ENCODE measurements at regions not wholly inside any gene's neighbourhood (a gene's known extent, or its start where the extent isn't known, plus 50 kb on each side); places are given as distances from the start of the nearest gene placed in this dataset.

DNA sequence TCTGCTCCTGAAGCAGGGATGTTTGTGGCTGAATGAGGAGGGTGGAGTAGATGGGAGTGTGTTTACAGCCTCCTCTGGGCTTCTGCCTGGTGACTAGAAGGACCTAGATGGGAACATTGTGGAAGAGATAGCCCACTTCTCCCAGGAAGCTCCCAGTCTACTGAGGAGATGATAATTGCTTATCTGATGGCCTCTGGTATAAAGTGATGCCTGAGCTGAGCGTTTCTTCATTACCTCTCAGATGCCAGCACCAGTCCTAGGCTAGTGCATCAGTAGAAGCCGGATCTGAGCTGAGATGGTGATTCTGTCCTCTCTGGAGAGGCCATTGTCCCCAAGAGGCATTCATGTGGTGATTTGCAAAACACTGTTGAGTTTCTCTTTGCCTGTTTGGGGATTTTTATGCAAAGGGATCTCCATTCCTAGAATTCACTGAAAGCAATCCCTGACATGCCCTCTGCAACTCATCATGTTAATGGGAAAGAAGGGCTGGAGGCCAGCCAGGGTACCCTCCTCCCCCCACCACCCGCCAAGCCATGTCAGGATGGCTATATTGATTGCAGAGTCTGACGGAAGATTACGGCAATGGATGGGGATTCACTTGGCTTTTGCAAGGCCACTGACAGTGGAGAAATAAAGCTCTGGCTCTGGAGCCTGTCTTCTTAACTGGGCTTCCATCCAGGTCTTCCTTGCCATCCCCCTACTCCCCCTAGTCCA, 166.4 kb upstream of the ROPN1 start:
- H3K27ac ChIP-seq (replicated peaks): no peak overlapping the region

DNA sequence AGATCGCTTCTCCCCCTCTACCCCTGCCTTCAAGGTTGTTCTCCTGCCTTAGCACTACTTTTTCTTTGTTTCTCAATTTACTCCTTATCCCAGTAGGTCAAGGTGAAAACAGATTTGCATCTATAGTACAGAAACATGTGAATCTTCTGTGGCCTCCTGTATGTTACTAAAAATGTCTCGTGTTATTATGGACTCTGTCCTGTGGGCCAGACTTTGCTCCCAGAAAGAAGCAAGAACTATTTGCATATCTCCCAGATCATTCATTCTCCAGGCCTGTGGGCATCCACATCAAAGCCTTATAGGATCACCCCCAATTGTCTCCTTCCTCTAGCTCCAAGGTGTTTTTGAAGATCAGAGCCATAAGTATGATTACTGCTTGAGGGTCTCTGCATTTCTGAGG, 169.5 kb upstream of the ROPN1 start:
- no peak for DNase-seq (ENCODE audit: low read depth in 1 of 2, low spot score in 1 of 2)
- no peak overlapping the region for H3K4me3 ChIP-seq (replicated peaks; ENCODE audit: insufficient read depth, low read length)
- no peak for TF ChIP-seq POLR2AphosphoS5 (IDR thresholded peaks at IDR 0.05; ENCODE audit: low read depth)
- TF ChIP-seq SPI1 (IDR thresholded peaks at IDR 0.05; ENCODE audit: borderline replicate concordance, low read depth): no peak
- TF ChIP-seq, protein P1, sequence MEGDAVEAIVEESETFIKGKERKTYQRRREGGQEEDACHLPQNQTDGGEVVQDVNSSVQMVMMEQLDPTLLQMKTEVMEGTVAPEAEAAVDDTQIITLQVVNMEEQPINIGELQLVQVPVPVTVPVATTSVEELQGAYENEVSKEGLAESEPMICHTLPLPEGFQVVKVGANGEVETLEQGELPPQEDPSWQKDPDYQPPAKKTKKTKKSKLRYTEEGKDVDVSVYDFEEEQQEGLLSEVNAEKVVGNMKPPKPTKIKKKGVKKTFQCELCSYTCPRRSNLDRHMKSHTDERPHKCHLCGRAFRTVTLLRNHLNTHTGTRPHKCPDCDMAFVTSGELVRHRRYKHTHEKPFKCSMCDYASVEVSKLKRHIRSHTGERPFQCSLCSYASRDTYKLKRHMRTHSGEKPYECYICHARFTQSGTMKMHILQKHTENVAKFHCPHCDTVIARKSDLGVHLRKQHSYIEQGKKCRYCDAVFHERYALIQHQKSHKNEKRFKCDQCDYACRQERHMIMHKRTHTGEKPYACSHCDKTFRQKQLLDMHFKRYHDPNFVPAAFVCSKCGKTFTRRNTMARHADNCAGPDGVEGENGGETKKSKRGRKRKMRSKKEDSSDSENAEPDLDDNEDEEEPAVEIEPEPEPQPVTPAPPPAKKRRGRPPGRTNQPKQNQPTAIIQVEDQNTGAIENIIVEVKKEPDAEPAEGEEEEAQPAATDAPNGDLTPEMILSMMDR (IDR thresholded peaks at IDR 0.05; ENCODE audit: insufficient read depth, low read length): no peak
- TF ChIP-seq GABPA (IDR thresholded peaks at IDR 0.05; ENCODE audit: low read depth): no peak
- TF ChIP-seq, protein P2, sequence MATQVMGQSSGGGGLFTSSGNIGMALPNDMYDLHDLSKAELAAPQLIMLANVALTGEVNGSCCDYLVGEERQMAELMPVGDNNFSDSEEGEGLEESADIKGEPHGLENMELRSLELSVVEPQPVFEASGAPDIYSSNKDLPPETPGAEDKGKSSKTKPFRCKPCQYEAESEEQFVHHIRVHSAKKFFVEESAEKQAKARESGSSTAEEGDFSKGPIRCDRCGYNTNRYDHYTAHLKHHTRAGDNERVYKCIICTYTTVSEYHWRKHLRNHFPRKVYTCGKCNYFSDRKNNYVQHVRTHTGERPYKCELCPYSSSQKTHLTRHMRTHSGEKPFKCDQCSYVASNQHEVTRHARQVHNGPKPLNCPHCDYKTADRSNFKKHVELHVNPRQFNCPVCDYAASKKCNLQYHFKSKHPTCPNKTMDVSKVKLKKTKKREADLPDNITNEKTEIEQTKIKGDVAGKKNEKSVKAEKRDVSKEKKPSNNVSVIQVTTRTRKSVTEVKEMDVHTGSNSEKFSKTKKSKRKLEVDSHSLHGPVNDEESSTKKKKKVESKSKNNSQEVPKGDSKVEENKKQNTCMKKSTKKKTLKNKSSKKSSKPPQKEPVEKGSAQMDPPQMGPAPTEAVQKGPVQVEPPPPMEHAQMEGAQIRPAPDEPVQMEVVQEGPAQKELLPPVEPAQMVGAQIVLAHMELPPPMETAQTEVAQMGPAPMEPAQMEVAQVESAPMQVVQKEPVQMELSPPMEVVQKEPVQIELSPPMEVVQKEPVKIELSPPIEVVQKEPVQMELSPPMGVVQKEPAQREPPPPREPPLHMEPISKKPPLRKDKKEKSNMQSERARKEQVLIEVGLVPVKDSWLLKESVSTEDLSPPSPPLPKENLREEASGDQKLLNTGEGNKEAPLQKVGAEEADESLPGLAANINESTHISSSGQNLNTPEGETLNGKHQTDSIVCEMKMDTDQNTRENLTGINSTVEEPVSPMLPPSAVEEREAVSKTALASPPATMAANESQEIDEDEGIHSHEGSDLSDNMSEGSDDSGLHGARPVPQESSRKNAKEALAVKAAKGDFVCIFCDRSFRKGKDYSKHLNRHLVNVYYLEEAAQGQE (IDR thresholded peaks at IDR 0.05; ENCODE audit: insufficient replicate concordance, low read depth): no peak
- H3K27me3 ChIP-seq (ENCODE audit: insufficient read depth, poor library complexity, severe bottlenecking): no peaks in the 10 kb centered on the region
- H3K27ac ChIP-seq (replicated peaks): no peak overlapping the region

More for the DNA sequence above, 166.4 kb upstream of the ROPN1 start:
- no peak for DNase-seq (ENCODE audit: low read depth in 1 of 2, low spot score in 1 of 2)
- no peak overlapping the region for H3K4me3 ChIP-seq (replicated peaks; ENCODE audit: insufficient read depth, low read length)
- TF ChIP-seq, protein P2 (IDR thresholded peaks at IDR 0.05; ENCODE audit: insufficient replicate concordance, low read depth): no peak
- TF ChIP-seq POLR2AphosphoS5 (IDR thresholded peaks at IDR 0.05; ENCODE audit: low read depth) (no peak), SPI1 (IDR thresholded peaks at IDR 0.05; ENCODE audit: borderline replicate concordance, low read depth) (no peak), GABPA (IDR thresholded peaks at IDR 0.05; ENCODE audit: low read depth) (no peak)
- TF ChIP-seq, protein P1 (IDR thresholded peaks at IDR 0.05; ENCODE audit: insufficient read depth, low read length): no peak
- no peaks in the 10 kb centered on the region for H3K27me3 ChIP-seq (ENCODE audit: insufficient read depth, poor library complexity, severe bottlenecking)

DNA sequence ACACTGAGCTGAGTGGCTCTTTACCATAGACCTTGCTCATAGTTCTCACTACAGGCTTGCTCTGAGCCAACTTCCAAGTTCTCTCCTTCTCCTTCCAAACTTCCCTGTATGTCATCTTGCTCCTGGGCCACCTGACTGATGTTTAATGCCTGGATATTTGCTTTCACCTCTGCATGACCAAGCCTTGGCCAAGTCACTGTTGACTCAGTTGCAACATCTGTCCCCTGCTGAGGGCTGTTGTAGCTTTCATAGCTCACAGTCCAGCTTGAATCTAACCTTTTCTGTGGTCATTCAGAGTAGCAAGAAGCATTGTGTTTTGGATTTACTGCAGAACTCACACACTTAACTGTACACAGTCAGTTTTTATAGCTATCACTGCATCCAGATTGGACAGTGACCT, 171.8 kb upstream of the ROPN1 start:
- no peaks in the 10 kb centered on the region for H3K27me3 ChIP-seq (ENCODE audit: insufficient read depth, poor library complexity, severe bottlenecking)
- no peak for DNase-seq (ENCODE audit: low read depth in 1 of 2, low spot score in 1 of 2)
- no peak overlapping the region for H3K4me3 ChIP-seq (replicated peaks; ENCODE audit: insufficient read depth, low read length)
- TF ChIP-seq GABPA (IDR thresholded peaks at IDR 0.05; ENCODE audit: low read depth) (no peak), SPI1 (IDR thresholded peaks at IDR 0.05; ENCODE audit: borderline replicate concordance, low read depth) (no peak), POLR2AphosphoS5 (IDR thresholded peaks at IDR 0.05; ENCODE audit: low read depth) (no peak)
- TF ChIP-seq, protein P1 (IDR thresholded peaks at IDR 0.05; ENCODE audit: insufficient read depth, low read length): no peak
- TF ChIP-seq, protein P2 (IDR thresholded peaks at IDR 0.05; ENCODE audit: insufficient replicate concordance, low read depth): no peak
- H3K27ac ChIP-seq (replicated peaks): no peak overlapping the region
